Activated naive CD4-positive, alpha-beta T cell (primary cell): ENCODE measurements at regions not wholly inside any gene's neighbourhood (a gene's known extent, or its start where the extent isn't known, plus 50 kb on each side); places are given as distances from the start of the nearest gene placed in this dataset.

Experiments
- DNase-seq, 4 experiments: peaks; one replicate each; lab custom pipeline; 2025; lab: John Stamatoyannopoulos, UW

- DNase-seq, result no peak
Measured at GRCh38 chr10:29962166-29962850, 97.1 kb downstream of the JCAD start.

DNA sequence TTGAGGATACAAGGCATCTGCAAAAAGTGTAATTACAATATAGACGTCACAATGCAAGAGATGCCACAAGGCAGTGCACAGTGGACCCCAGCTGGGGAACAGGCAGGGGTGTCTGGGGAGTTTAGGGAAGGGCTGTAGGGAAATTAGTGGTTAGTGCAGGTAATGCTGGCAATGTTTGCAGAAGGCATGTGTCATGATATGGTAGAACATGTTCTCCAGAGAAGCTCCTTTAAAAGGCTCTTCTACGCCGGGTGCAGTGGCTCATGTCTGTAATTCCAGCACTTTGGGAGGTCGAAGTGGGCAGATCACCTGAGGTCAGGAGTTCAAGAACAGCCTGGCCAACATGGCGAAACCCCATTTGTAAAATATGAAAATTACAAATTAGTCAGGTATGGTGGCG lies 98.0 kb downstream of the JCAD start:
- no peak for DNase-seq

GRCh38 chr10:29960261-29960660 lies 99.1 kb downstream of the JCAD start:
- no peak for DNase-seq

GRCh38 chr10:29959586-29959985 lies 99.8 kb downstream of the JCAD start:
- DNase-seq, result no peak

DNA sequence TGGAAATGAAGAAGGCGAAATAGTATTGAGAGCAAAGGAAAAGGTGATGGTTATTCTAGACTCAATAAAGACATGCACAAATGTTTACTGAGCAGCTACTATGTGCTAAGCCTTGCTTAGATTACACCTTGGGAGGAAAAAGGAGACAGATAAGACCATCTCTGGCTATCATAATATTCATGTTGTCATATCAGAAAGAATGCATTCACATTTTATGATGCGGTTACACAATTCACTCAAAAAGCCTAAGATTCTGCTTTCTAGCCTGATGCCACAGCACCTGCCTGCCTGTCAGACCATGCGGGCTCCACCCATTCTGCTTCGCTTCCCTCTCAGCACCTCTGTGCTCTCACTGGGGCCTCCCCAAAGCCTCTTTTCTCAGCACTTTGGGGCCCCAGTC lies 100.9 kb downstream of the JCAD start:
- DNase-seq, result no peak

GRCh38 chr10:29957907-29958331 lies 101.5 kb downstream of the JCAD start:
- DNase-seq, result no peak

DNA sequence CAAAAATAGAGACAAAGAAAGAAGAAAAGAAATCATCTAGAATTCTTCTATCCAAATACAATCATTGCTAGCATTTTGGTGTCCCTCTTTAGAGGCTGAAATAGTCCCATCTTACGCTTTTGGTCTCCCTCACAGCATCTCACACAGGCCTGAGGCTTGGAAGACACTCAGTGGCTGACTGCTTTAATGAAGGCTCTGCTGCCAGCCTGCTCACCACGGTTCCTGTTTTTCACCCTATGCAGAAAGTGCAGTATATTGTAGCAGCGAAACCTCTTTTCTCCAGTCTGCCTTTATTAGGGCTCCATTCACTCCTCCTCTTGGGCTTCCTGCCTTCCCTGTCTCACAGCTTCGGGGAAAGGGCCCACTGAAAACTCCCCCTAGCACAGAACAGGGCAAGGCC lies 102.2 kb downstream of the JCAD start:
- DNase-seq, result no peak

DNA sequence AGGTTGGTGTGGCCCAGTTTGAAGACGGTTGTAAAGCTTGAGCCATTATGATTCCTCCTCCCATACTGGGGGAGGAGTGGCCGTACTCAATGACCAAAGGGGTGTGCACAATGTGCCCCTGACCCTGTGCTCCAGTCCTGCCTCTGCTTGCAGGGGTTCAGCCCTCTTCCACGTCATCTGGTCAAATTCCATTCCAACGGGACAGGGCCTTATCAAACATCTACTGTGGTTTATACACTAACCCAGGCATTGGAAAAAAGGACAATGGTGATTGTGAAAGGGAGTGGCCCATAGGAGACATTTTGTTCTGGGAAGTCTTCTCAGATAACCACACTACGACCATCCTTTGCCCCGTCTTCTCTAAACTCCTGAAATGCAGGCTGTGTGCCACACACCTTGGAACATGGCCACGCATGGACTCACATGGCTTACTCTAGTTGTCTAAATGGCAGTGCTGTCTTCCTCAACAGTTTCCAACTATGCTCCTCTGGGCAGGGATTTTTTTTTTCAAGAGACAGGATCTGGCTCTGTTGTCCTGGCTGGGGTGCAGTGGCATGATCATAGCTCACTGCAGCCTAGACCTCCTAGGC lies 103.0 kb downstream of the JCAD start:
- DNase-seq, result no peak

GRCh38 chr10:29955329-29955935 lies 104.0 kb downstream of the JCAD start:
- no peak for DNase-seq

DNA sequence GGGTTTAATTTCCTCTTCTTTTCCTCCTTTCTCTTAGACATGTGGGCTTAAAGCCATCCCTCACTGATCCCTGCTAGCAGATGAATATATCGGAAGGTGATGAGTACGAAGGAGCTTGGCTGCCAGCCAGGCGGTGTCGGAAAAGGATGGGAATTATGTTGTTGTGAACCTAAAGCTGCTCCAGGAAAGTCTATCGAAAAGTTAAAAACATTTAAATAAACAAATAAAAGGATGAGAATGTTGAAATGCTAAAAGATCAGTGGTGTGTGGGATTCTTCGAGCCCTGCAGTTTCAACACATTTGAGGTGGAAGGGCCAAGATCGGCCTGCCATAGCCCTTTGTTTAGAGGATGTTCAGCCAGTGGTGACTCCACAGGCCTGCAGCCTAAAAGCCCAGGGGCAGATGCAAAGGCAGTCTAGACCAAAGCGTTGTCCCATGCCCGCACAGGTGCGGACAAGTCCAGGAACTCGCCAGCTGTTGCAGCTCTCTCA lies 107.9 kb downstream of the JCAD start:
- no peak for DNase-seq

- no peak for DNase-seq
Measured at GRCh38 chr10:29950391-29950790, 109.0 kb downstream of the JCAD start.

GRCh38 chr10:29949411-29950011 lies 109.9 kb downstream of the JCAD start:
- no peak for DNase-seq

- DNase-seq, result no peak
Measured at GRCh38 chr10:29948881-29949355, 110.5 kb downstream of the JCAD start.

- DNase-seq, result no peak
Measured at GRCh38 chr10:29947701-29948060, 111.7 kb downstream of the JCAD start.

- no peak for DNase-seq
Measured at GRCh38 chr10:29946953-29947700, 112.3 kb downstream of the JCAD start.

DNA sequence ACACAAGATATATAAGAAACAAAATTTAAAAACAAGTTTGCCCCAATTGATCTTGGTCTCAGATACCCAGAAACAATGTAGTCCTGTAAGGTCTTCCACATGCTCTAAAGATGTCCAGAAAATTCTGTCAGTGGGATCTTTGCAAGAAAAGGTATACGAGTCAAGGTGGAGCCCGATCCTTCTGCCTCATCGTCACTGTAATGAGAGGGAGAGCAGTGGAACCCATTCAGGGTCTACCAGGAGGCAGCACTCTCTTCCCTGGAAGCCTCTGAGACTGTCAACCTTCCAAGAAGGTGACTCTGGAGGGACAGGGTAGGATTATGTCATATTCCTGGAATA lies 112.8 kb downstream of the JCAD start:
- DNase-seq, result no peak

DNA sequence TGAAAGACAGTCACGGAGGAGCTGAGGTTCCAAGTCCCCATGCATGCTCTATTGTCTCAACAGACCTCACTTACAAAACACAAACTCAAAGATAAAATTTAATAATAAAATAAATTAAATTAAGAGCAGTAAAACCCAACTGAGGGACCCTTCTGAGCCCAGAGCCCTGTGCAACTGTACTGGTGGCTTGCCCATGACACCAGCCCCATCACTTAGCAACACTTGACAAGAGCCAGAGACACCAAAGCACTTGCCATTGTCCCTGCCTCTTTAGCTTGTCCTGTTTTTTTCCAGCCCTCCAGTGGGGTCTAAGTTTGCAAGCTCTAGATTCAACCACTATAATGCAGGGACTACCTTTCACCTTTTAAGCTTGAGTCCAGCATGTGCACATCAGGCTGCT lies 117.9 kb downstream of the JCAD start:
- no peak for DNase-seq

DNA sequence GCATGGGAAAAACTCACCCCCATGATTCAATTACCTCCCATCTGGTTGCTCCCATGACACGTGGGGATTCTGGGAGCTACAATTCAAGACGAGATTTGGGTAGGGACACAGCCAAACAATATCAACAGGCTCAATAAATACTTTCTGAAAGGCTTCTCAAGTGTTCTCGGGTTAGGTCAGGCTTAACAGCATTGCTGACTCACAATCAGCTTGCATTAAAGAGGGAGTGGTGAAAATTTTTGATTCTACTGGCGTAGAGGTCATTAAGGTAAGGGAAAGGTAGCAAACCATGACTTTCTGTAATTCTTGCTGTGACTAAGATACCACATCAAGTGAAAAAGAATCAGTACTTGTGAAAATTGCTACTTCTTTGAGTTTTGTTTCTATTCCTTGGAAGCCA lies 126.4 kb downstream of the JCAD start:
- DNase-seq, result no peak

GRCh38 chr10:29931833-29932232 lies 127.6 kb downstream of the JCAD start:
- no peak for DNase-seq

DNA sequence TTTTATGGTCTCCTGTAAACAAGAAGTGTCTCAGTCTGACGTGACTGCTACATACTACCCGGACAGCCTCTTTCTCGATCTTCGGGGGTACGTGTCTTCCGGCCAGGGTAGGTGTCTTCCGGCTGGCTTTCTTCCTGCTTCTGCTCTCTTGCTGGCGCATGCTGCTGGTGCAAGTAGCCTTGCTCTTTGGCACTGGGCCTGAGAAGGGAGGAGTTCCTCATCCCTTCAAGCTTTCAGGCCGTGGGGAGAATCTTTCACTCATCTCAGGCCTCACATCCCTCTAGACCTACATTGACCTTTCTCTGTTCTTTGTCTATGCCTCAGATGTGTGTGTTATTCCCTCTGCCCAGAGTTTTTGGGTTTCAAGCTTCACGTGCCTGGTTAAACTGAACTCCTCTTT lies 130.4 kb downstream of the JCAD start:
- no peak for DNase-seq

DNA sequence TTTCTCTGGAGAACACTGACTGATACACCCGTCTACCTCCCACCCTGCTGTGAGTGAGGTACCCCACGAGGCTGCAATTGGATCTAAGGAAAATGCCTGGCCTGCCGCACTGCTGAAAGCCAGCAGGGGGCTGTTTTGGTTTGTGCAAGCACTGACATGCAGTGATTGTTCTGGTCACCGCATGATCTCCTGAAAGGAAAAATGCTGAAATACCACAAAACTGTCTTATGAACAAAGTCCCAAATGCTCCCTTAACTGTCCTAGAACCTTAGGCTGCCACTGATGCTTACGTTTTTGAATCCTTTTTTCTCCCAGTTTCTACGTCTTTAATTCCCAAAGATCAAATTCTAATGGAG lies 132.7 kb downstream of the JCAD start:
- no peak for DNase-seq
